GM12872 (cell line): ENCODE measurements at regions not wholly inside any gene's neighbourhood (a gene's known extent, or its start where the extent isn't known, plus 50 kb on each side); places are given as distances from the start of the nearest gene placed in this dataset.

Experiments
- TF ChIP-seq, protein P1 (sequence below): IDR thresholded peaks from 3 replicates; pipeline ENCODE4 v1.5.1; 2011; ENCODE audit warnings: low read depth, mild to moderate bottlenecking, low read length, moderate library complexity; ENCODE audit not compliant: insufficient read depth

DNA sequence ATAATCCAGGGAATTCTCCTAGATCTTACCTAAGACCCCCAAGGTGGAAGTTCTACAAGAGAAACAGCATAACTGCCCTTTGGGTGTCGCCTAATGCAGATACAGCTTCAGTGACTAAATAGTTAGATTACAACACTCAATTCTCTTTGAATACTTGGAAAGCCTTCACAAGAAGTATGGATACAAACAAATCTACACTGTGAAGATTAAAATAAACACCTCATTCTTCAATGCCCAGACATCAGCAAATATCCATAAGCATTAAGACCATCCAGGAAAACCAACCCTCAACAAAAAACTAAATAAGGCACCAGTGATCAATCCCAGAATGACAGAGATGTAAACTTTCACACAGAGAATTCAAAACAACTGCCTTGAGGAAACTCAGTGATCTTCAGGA lies 963.2 kb downstream of the PLOD2 start:
- TF ChIP-seq, protein P1, sequence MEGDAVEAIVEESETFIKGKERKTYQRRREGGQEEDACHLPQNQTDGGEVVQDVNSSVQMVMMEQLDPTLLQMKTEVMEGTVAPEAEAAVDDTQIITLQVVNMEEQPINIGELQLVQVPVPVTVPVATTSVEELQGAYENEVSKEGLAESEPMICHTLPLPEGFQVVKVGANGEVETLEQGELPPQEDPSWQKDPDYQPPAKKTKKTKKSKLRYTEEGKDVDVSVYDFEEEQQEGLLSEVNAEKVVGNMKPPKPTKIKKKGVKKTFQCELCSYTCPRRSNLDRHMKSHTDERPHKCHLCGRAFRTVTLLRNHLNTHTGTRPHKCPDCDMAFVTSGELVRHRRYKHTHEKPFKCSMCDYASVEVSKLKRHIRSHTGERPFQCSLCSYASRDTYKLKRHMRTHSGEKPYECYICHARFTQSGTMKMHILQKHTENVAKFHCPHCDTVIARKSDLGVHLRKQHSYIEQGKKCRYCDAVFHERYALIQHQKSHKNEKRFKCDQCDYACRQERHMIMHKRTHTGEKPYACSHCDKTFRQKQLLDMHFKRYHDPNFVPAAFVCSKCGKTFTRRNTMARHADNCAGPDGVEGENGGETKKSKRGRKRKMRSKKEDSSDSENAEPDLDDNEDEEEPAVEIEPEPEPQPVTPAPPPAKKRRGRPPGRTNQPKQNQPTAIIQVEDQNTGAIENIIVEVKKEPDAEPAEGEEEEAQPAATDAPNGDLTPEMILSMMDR: no peak

DNA sequence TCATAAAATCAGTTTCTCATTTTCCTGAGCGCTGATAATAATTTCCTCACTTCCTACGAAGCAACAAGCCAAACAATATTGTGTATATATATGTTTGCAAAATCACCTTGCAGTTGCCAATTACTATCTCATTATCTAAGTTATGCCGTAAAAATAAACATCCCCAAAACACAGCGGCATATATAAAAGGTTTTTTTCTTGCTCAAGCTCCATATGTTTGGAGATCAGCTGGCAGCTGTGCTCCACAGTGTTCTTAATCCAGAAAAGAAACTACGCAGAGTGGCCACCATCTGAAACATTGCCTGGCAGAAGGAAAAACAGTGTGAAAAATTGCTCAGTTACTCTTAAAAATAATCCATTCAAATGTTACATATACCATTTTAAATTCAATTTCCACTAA lies 951.4 kb downstream of the PLOD2 start:
- TF ChIP-seq, protein P1: no peak

DNA sequence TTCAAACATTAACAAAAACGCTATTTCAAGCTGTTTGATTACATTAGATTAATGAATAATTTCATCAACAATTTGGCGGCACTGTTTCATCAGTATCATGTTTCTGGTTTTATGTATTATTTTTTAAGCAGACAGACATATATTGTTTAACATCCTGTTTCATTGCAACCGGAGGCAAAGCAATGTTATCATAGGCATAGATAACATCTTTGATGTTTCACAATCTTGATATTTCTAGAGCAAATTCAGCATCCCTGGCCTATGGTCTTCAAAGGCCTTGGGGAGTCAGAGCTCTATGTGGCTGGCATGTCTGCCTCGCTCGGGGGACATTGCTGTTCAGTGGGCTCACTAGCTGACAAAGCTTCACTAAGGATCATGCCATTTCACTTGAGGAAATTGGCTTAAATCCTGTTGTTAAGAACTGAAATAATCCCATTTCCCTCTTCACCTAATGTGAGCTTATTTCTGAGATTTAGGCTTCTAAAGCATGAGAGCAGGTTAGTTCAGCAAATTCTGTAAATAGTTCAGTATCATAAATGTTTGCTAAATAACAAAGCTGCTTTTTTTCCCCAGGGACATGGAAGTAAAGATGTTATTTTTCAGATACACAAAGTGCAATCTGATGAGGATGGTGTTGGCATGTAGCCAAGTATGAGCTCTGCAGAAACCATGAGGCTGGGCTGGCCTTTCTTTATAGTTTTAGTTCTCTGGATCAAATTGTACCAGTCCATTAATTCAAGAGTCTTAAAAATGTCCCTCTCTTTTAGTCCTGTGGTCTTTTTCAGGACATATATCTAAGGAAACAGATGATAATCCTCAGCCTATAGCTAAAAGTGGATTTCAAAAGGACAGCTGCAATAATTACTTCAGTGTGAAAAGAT lies 941.4 kb downstream of the PLOD2 start:
- TF ChIP-seq, protein P1: no peak

DNA sequence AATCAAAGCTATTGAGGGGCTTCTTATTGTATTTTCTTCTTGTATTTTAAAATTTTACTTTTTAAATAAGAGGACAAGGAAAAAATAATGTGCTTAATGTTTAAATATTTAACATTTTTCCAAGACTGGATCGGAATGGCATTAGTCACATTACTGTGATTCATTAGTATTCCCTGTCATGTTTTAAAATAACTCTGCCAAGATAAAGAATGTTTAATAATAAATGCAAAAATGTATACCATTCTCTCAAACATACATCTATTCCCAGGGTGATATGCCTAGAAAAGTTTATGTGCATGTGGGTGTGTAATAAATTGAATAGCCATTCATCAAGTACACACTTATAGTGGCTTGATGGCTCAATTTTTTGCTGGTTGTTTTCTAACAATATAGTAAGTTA lies 936.1 kb downstream of the PLOD2 start:
- TF ChIP-seq, protein P1: no peak

DNA sequence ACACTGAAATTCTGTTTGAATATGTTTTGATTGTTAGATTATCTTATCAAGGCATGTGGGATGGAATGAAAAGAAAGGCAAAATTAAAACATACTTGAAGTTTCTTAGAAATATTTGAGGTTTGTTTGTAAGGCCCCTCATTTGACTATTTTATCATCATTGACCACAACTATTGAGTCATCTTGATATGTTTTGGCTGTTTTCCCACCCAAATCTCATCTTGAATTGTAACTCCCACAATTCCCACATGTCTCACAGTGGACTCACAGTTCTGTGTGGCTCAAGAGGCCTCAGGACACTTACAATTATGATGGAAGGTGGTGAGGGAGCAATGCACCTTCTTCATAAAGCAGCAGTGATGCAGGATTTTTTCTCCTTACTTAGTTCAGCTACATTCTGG lies 917.1 kb downstream of the PLOD2 start:
- TF ChIP-seq, protein P1: no peak

DNA sequence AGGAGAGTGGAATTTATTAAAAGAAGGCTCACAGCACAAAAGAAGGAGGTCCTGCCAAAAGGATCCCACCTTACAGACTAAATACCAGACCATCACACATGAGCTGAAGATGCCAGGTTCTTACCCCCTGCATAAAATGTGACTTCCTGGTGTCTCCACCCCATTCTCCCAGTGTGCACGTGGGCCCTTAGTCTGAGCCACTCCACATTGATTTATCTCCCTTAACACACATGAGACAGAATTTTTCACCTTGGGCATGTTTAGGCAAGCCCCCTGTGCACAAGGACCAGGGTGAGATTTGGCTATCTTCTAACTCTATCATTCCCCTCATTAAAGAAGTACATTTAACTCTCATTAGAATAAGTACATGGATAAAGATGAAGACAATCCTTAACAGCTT lies 916.7 kb downstream of the PLOD2 start:
- TF ChIP-seq, protein P1: no peak

DNA sequence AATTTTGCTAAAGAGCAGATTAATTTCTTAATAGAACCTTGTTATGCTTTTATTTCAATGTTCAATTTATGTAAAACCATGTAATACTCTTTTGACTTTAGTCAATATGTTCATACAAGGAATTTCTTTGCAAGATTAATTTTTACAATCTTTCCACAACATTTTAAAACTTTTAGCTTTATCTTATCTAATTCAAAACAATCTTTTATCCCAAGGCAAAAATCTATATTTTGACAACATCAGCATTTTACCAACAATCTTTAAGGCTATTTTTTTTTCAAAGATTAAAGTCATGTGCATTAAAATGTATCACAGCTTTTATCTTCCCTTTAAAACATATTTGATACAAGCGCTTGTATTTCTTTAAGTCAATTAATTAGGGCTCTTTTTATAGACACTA lies 914.7 kb downstream of the PLOD2 start:
- TF ChIP-seq, protein P1: no peak
